ENCODE measurements at regions not wholly inside any gene's neighbourhood (a gene's known extent, or its start where the extent isn't known, plus 50 kb on each side); places are given as distances from the start of the nearest gene placed in this dataset.

GRCh38 chr2:123163398-123163797, 861.7 kb upstream of the CNTNAP5 start:
- TF ChIP-seq CTCF (conservative IDR thresholded peaks at IDR 0.05; ENCODE audit: control insufficient read depth, insufficient read depth, low read depth, low read length), result no peak
- DNase-seq (ENCODE audit: low read depth), result no peak

GRCh38 chr2:123164216-123164615, 860.9 kb upstream of the CNTNAP5 start:
- DNase-seq (ENCODE audit: low read depth), result no peak
- no peak for TF ChIP-seq CTCF (conservative IDR thresholded peaks at IDR 0.05; ENCODE audit: control insufficient read depth, insufficient read depth, low read depth, low read length)
- no peak overlapping the region for H3K4me3 ChIP-seq (ENCODE audit: control insufficient read depth, low read depth, low read length)

More at GRCh38 chr2:123163398-123163797, 861.7 kb upstream of the CNTNAP5 start:
- H3K4me3 ChIP-seq (ENCODE audit: control insufficient read depth, low read depth, low read length), result no peak overlapping the region

DNA sequence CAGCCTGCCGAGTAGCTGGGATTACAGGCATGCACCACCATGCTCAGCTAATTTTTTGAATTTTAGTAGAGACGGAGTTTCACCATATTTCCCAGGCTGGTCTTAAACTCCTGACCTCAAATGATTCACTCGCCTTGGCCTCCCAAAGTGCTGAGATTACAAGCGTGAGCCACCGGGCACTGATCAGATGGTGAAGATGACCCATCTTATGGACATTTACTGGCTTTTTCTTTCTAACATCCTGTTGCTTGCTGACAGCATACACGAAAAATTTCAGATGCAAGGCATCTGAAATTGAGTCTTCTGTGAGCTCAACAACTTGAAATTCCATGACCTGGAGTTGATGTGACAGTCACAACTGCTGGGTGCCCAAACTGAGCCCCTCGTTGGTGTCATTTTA, 859.5 kb upstream of the CNTNAP5 start:
- DNase-seq (ENCODE audit: low read depth), result no peak
- no peak for TF ChIP-seq CTCF (conservative IDR thresholded peaks at IDR 0.05; ENCODE audit: control insufficient read depth, insufficient read depth, low read depth, low read length)
- no peak overlapping the region for H3K4me3 ChIP-seq (ENCODE audit: control insufficient read depth, low read depth, low read length)

DNA sequence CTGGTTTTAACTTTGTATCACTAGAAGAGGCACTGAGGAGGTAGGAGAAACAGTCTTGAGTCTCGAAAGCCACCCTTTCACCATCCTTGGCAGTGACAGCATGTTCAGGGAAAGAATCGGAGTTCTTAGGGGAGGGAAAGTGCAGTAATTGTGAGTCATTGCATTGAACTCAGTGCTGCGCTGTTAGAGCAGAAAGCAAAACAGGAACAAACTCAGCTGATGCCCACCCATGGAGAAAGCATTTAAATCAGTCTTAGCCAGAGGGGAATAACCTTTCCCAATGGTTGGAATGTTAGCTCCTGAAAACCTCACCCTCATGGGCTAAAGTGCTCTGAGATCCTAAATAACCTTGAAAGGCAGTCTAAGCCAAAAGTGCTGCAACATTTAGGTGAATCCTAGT, 845.6 kb upstream of the CNTNAP5 start:
- DNase-seq (ENCODE audit: low read depth), result no peak
- TF ChIP-seq CTCF (conservative IDR thresholded peaks at IDR 0.05; ENCODE audit: control insufficient read depth, insufficient read depth, low read depth, low read length), result no peak
- H3K4me3 ChIP-seq (ENCODE audit: control insufficient read depth, low read depth, low read length), result no peak overlapping the region

- DNase-seq (ENCODE audit: low read depth), result no peak
- TF ChIP-seq CTCF (conservative IDR thresholded peaks at IDR 0.05; ENCODE audit: control insufficient read depth, insufficient read depth, low read depth, low read length), result no peak
- H3K4me3 ChIP-seq (ENCODE audit: control insufficient read depth, low read depth, low read length), result no peak overlapping the region
Measured at GRCh38 chr2:123195957-123196356, 829.1 kb upstream of the CNTNAP5 start.

GRCh38 chr2:123200035-123200434, 825.1 kb upstream of the CNTNAP5 start:
- TF ChIP-seq CTCF (conservative IDR thresholded peaks at IDR 0.05; ENCODE audit: control insufficient read depth, insufficient read depth, low read depth, low read length), result no peak
- no peak for DNase-seq (ENCODE audit: low read depth)
- H3K4me3 ChIP-seq (ENCODE audit: control insufficient read depth, low read depth, low read length), result no peak overlapping the region

- H3K4me3 ChIP-seq (ENCODE audit: control insufficient read depth, low read depth, low read length), result no peak overlapping the region
- TF ChIP-seq CTCF (conservative IDR thresholded peaks at IDR 0.05; ENCODE audit: control insufficient read depth, insufficient read depth, low read depth, low read length), result no peak
- no peak for DNase-seq (ENCODE audit: low read depth)
Measured at GRCh38 chr2:123207245-123207644, 817.8 kb upstream of the CNTNAP5 start.

Data from fibroblast of mammary gland (primary cell).